LNCaP clone FGC (cell line): ENCODE measurements at regions not wholly inside any gene's neighbourhood (a gene's known extent, or its start where the extent isn't known, plus 50 kb on each side); places are given as distances from the start of the nearest gene placed in this dataset.

ENCODE experiments used
- DNase-seq: peaks from one replicate; pipeline ENCODE4 v3.0.0-alpha.2; 2011; ENCODE audit warnings: low read depth
- H3K4me3 ChIP-seq: 2 replicates; pipeline ENCODE4 v1.5.1; 2011; ENCODE audit warnings: mild to moderate bottlenecking, low read depth, low read length, control low read depth
- CTCF ChIP-seq: IDR thresholded peaks from 2 replicates; pipeline ENCODE4 v1.5.1; 2012; ENCODE audit warnings: mild to moderate bottlenecking; ENCODE audit not compliant: control insufficient read depth, insufficient read depth; ENCODE audit errors: extremely low read depth

- no peak overlapping the region for H3K4me3 ChIP-seq
- no peak for TF ChIP-seq CTCF
- DNase-seq, result no peak
Measured at GRCh38 chr1:77620273-77620672, 62.2 kb downstream of the ZZZ3 start.

- DNase-seq, result no peak
- no peak for TF ChIP-seq CTCF
- no peak overlapping the region for H3K4me3 ChIP-seq
Measured at GRCh38 chr1:77614037-77614436, 68.4 kb downstream of the ZZZ3 start.
